HCT116 (cell line): ENCODE measurements at regions not wholly inside any gene's neighbourhood (a gene's known extent, or its start where the extent isn't known, plus 50 kb on each side); places are given as distances from the start of the nearest gene placed in this dataset.
"Not testable (repeated sequence)": the region's sequence is repeated elsewhere in the genome, so short reads cannot be mapped to it uniquely, and the experiment has no call there.

ENCODE experiments used
- ATAC-seq: fragments of 200-7000 bp; cut with Tn5 transposase; 2 replicates; pipeline ENCODE4 v1.9.1; 2020; ENCODE audit warnings: mild to moderate bottlenecking, moderate library complexity
- BruUV-seq: library from RNA; stranded (reverse); fragments of 400-500 nt; replicated peaks from 2 replicates; lab custom pipeline; 2021; lab: Mats Ljungman, UMichigan
- CTCF ChIA-PET: fragments of 300-600 bp; sonication (Branson Sonifier 250); formaldehyde crosslinking; loops from one replicate; lab custom pipeline; 2021; ENCODE audit warnings: antibody characterized with exemption; lab: Charles Lee
- POLR2A ChIA-PET: fragments of 300-600, 350-600 bp; sonication (Branson Sonifier 250); formaldehyde crosslinking; loops from one replicate; lab custom pipeline; 2021; ENCODE audit warnings: antibody characterized with exemption; lab: Charles Lee
- RAD21 ChIA-PET, 2 experiments: fragments of 300-600 bp; sonication (Branson Sonifier 250); formaldehyde crosslinking; loops; one replicate each; lab custom pipeline; 2023; ENCODE audit warnings: low total read pairs in 2 of 2; ENCODE audit not compliant: uncharacterized antibody in 2 of 2, unreplicated experiment in 2 of 2, low non-redundant PET in 1 of 2; lab: Charles Lee
- DNase-seq: peaks from one replicate; pipeline ENCODE4 v3.0.0-alpha.2; 2010; ENCODE audit warnings: low read depth, low spot score
- H2AFZ ChIP-seq: fragments of 200-600 bp; shearing (Covaris generic), sonication (generic); 2 replicates; pipeline ENCODE4 v1.6.1; 2017; ENCODE audit warnings: low read depth, mixed run types, mixed read lengths, antibody characterized with exemption, low read length; ENCODE audit not compliant: poor library complexity, severe bottlenecking
- H3K27ac ChIP-seq: 2 replicates; pipeline ENCODE4 v1.5.1; 2012; ENCODE audit warnings: low read depth, low read length
- H3K27me3 ChIP-seq: fragments of 200-600 bp; sonication (generic); 2 replicates; pipeline ENCODE4 v1.6.1; 2016; ENCODE audit warnings: mixed run types, low read length, mixed read lengths; ENCODE audit not compliant: insufficient read depth
- H3K36me3 ChIP-seq, 2 experiments: fragments of 200-500 bp in 1 of 2; fragments of 200-600 bp in 1 of 2; sonication (Bioruptor generic) in 1 of 2; sonication (generic) in 1 of 2; 2 replicates each; pipeline versions ENCODE4 v1.5.1 to v1.6.1; 2014 to 2016; ENCODE audit warnings: low read length in 2 of 2, inconsistent platforms in 1 of 2, mixed read lengths in 1 of 2, mixed run types in 1 of 2; ENCODE audit not compliant: insufficient read depth in 2 of 2, control insufficient read depth in 1 of 2
- H3K4me1 ChIP-seq, 2 experiments: fragments of 200-600 bp in 1 of 2; sonication (generic) in 1 of 2; 2 replicates each; pipeline versions ENCODE4 v1.5.1 to v1.6.1; 2012 to 2017; ENCODE audit warnings: low read length in 2 of 2, inconsistent platforms in 1 of 2, mild to moderate bottlenecking in 1 of 2, mixed read lengths in 1 of 2, mixed run types in 1 of 2, moderate library complexity in 1 of 2; ENCODE audit not compliant: insufficient read depth in 2 of 2, control insufficient read depth in 1 of 2
- H3K4me2 ChIP-seq: fragments of 200-600 bp; sonication (generic); 2 replicates; pipeline ENCODE4 v1.6.1; 2017; ENCODE audit warnings: mixed run types, low read length, mixed read lengths
- H3K4me3 ChIP-seq, 2 experiments: fragments of 200-600 bp in 1 of 2; sonication (generic) in 1 of 2; replicated peaks in 1 of 2; 2 replicates each; pipeline ENCODE4 v1.5.1; 2011 to 2016; ENCODE audit warnings: low read length in 2 of 2, control low read depth in 1 of 2, low read depth in 1 of 2, mild to moderate bottlenecking in 1 of 2, mixed read lengths in 1 of 2, mixed run types in 1 of 2
- H3K79me2 ChIP-seq: fragments of 200-600 bp; sonication (generic); 2 replicates; pipeline ENCODE4 v1.6.1; 2017; ENCODE audit warnings: mild to moderate bottlenecking, mixed run types, low read length, moderate library complexity, mixed read lengths; ENCODE audit not compliant: insufficient read depth
- H3K9ac ChIP-seq: fragments of 200-600 bp; sonication (generic); 2 replicates; pipeline ENCODE4 v1.6.1; 2016; ENCODE audit warnings: low read length, mixed read lengths
- H3K9me2 ChIP-seq: fragments of 200-600 bp; sonication (generic), shearing (Covaris generic); 2 replicates; pipeline ENCODE4 v1.6.1; 2017; ENCODE audit warnings: mixed run types, mild to moderate bottlenecking, moderate library complexity; ENCODE audit not compliant: insufficient read depth
- H3K9me3 ChIP-seq, 2 experiments: fragments of 200-500 bp in 1 of 2; fragments of 200-600 bp in 1 of 2; sonication (Bioruptor generic) in 1 of 2; sonication (generic) in 1 of 2; 2 replicates each; pipeline ENCODE4 v1.6.1; 2014 to 2017; ENCODE audit warnings: low read length in 2 of 2, mixed read lengths in 2 of 2, inconsistent platforms in 1 of 2, low read depth in 1 of 2, mild to moderate bottlenecking in 1 of 2, mixed run types in 1 of 2, moderate library complexity in 1 of 2; ENCODE audit not compliant: control insufficient read depth in 1 of 2, insufficient read depth in 1 of 2
- H4K20me1 ChIP-seq: fragments of 200-600 bp; sonication (generic), shearing (Covaris generic); 2 replicates; pipeline ENCODE4 v1.6.1; 2017; ENCODE audit warnings: mixed run types, mild to moderate bottlenecking, moderate library complexity; ENCODE audit not compliant: insufficient read depth
- CEBPB ChIP-seq: IDR thresholded peaks from 2 replicates; pipeline ENCODE4 v1.6.1; 2012; ENCODE audit warnings: low read depth
- ELF1 ChIP-seq: IDR thresholded peaks from 2 replicates; pipeline ENCODE4 v1.6.1; 2012; ENCODE audit warnings: low read depth, borderline replicate concordance
- EZH2 ChIP-seq: fragments of 200-600 bp; sonication (generic); IDR thresholded peaks from 2 replicates; pipeline ENCODE4 v1.6.1; 2017; ENCODE audit warnings: antibody characterized with exemption, mixed run types
- JUND ChIP-seq: IDR thresholded peaks from 2 replicates; pipeline ENCODE4 v1.6.1; 2012
- POLR2A ChIP-seq: IDR thresholded peaks from 2 replicates; pipeline ENCODE4 v1.7.0; 2011; ENCODE audit warnings: borderline replicate concordance; ENCODE audit not compliant: insufficient read depth, insufficient read length; ENCODE audit errors: extremely low read depth
- SIN3A ChIP-seq: IDR thresholded peaks from 2 replicates; pipeline ENCODE4 v1.6.1; 2012; ENCODE audit warnings: low read depth
- SRF ChIP-seq: IDR thresholded peaks from 2 replicates; pipeline ENCODE4 v1.6.1; 2012; ENCODE audit warnings: low read depth
- ZFX ChIP-seq: fragments of 450-650 bp; IDR thresholded peaks from 2 replicates; pipeline ENCODE4 v1.6.1; 2017
- intact Hi-C: fragments of 100-400 bp; cut with micrococcal nuclease; formaldehyde crosslinking; loops from 2 replicates; pipeline ENCODE4 v1.10.0; 2022
- TF ChIP-seq, protein P1 (sequence below): IDR thresholded peaks from 2 replicates; pipeline ENCODE4 v1.6.1; 2012

GRCh38 chr5:100683881-100684280 lies 148.7 kb downstream of the FAM174A start (continued):
- TF ChIP-seq, protein P1, sequence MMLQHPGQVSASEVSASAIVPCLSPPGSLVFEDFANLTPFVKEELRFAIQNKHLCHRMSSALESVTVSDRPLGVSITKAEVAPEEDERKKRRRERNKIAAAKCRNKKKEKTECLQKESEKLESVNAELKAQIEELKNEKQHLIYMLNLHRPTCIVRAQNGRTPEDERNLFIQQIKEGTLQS, result no peak
- no peak for TF ChIP-seq SRF
- no peak for TF ChIP-seq SIN3A
- no peak for TF ChIP-seq CEBPB
- no peak for TF ChIP-seq ELF1
- no peak for TF ChIP-seq EZH2
- no peak for TF ChIP-seq ZFX
- no peak for TF ChIP-seq JUND
- no peak for TF ChIP-seq POLR2A

DNA sequence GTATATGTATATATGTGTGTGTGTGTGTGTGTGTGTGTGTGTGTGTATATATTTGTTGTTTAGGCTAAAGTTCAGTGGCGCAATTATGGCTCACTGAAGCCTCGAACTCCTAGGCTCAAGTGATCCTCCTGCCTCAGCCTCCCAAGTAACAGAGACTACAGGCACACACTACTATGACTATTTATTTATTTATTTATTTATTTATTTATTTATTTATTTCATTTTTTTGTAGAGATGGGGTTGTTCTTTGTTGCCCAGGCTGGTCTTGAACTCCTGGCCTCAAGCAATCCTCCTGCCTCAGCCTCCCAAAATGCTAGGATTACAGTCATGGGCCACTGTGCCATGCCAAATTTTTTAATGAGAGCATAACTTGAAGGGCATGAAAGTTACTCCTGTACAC lies 149.9 kb downstream of the FAM174A start:
- CTCF ChIA-PET, H3K4me2 ChIP-seq, H4K20me1 ChIP-seq, intact Hi-C loops, BruUV-seq, H3K27me3 ChIP-seq, RAD21 ChIA-PET, H3K4me3 ChIP-seq, H2AFZ ChIP-seq, H3K27ac ChIP-seq, H3K36me3 ChIP-seq, H3K9me3 ChIP-seq, DNase-seq, H3K4me1 ChIP-seq, POLR2A ChIA-PET, H3K9ac ChIP-seq, ATAC-seq, H3K79me2 ChIP-seq, H3K9me2 ChIP-seq: not testable (repeated sequence)

GRCh38 chr5:100688834-100689233 lies 153.7 kb downstream of the FAM174A start:
- H3K4me2 ChIP-seq, H3K79me2 ChIP-seq, RAD21 ChIA-PET, H3K9ac ChIP-seq, H3K27me3 ChIP-seq, intact Hi-C loops, H3K27ac ChIP-seq, ATAC-seq, DNase-seq, POLR2A ChIA-PET, BruUV-seq, H3K9me3 ChIP-seq, H3K4me3 ChIP-seq, H2AFZ ChIP-seq, H4K20me1 ChIP-seq, H3K9me2 ChIP-seq, H3K4me1 ChIP-seq, H3K36me3 ChIP-seq: not testable (repeated sequence)
- CTCF ChIA-PET, result interaction anchor here (1.8 kb wide), 1 partner anchor 9 kb away, joined by 13 read pairs; no protein-coding TSS in a partner anchor
